H1 (cell line): ENCODE measurements at regions not wholly inside any gene's neighbourhood (a gene's known extent, or its start where the extent isn't known, plus 50 kb on each side); places are given as distances from the start of the nearest gene placed in this dataset.

Experiments
- HDAC6 ChIP-seq: IDR thresholded peaks from one replicate; pipeline ENCODE4 v1.7.1; 2012; ENCODE audit warnings: low read depth, mild to moderate bottlenecking, inconsistent platforms, low read length, moderate library complexity
- SP1 ChIP-seq: IDR thresholded peaks from 2 replicates; pipeline ENCODE4 v1.6.1; 2011; ENCODE audit warnings: low read depth, low read length

GRCh38 chr1:30258876-30259275 lies 464.5 kb downstream of the MATN1 start (continued):
- TF ChIP-seq HDAC6 (no peak), SP1 (no peak)
